ENCODE measurements at regions not wholly inside any gene's neighbourhood (a gene's known extent, or its start where the extent isn't known, plus 50 kb on each side); places are given as distances from the start of the nearest gene placed in this dataset.

- ChIA-PET POLR2A (no interaction called here), CTCF (no interaction called here)
- Histone ChIP-seq H3K9me3 (no peaks in the 10 kb centered on the region), H3K27me3 (replicated peaks; ENCODE audit: control insufficient read depth, insufficient read depth, low read length) (no peaks in the 10 kb centered on the region), H3K36me3 (ENCODE audit: control insufficient read depth, insufficient read depth, low read length) (no peaks in the 10 kb centered on the region), H3K4me3 (ENCODE audit: low read depth, low read length) (no peak overlapping the region), H3K4me1 (no peaks in the 10 kb centered on the region)
- intact Hi-C loops (cut with micrococcal nuclease; ENCODE audit: unreplicated experiment) = no loop called here
- Mint-ChIP-seq H3K27ac (ENCODE audit: unreplicated experiment) (no peak overlapping the region), H3K4me3 (ENCODE audit: unreplicated experiment) (no peak overlapping the region), H3K4me1 (ENCODE audit: low read depth, unreplicated experiment) (no peaks in the 10 kb centered on the region), H3K36me3 (ENCODE audit: insufficient read depth, unreplicated experiment) (no peaks in the 10 kb centered on the region), H3K9me3 (ENCODE audit: unreplicated experiment) (no peaks in the 10 kb centered on the region), H3K27me3 (ENCODE audit: insufficient read depth, unreplicated experiment) (no peaks in the 10 kb centered on the region)
- no peak for DNase-seq
- no TSS peak for BruUV-seq (replicated peaks)
- no peak for TF ChIP-seq CTCF (IDR thresholded peaks at IDR 0.05; ENCODE audit: insufficient read depth in 1 of 2, low read depth in 1 of 2, low read length in 1 of 2, severe bottlenecking in 1 of 2, unreplicated experiment in 1 of 2)
Measured at GRCh38 chr1:199279067-199279466, 640.2 kb downstream of the PTPRC start.

- H3K27me3 Mint-ChIP-seq (ENCODE audit: insufficient read depth, unreplicated experiment) = no peaks in the 10 kb centered on the region
- H3K36me3 Mint-ChIP-seq (ENCODE audit: insufficient read depth, unreplicated experiment) = no peaks in the 10 kb centered on the region
- H3K27ac Mint-ChIP-seq (ENCODE audit: unreplicated experiment) = no peak overlapping the region
- H3K36me3 ChIP-seq (ENCODE audit: control insufficient read depth, insufficient read depth, low read length) = no peaks in the 10 kb centered on the region
- no peaks in the 10 kb centered on the region for H3K9me3 ChIP-seq
- H3K4me1 Mint-ChIP-seq (ENCODE audit: low read depth, unreplicated experiment) = no peaks in the 10 kb centered on the region
- CTCF ChIA-PET = no interaction called here
- no peak overlapping the region for H3K4me3 Mint-ChIP-seq (ENCODE audit: unreplicated experiment)
- DNase-seq = no peak
- no peak overlapping the region for H3K4me3 ChIP-seq (ENCODE audit: low read depth, low read length)
- no TSS peak for BruUV-seq (replicated peaks)
- no peaks in the 10 kb centered on the region for H3K4me1 ChIP-seq
- intact Hi-C loops (cut with micrococcal nuclease; ENCODE audit: unreplicated experiment) = no loop called here
- no peak for TF ChIP-seq CTCF (IDR thresholded peaks at IDR 0.05; ENCODE audit: insufficient read depth in 1 of 2, low read depth in 1 of 2, low read length in 1 of 2, severe bottlenecking in 1 of 2, unreplicated experiment in 1 of 2)
- H3K9me3 Mint-ChIP-seq (ENCODE audit: unreplicated experiment) = no peaks in the 10 kb centered on the region
- no peaks in the 10 kb centered on the region for H3K27me3 ChIP-seq (replicated peaks; ENCODE audit: control insufficient read depth, insufficient read depth, low read length)
- POLR2A ChIA-PET = no interaction called here
Measured at GRCh38 chr1:199279872-199280645, 641.2 kb downstream of the PTPRC start.

- Histone ChIP-seq H3K36me3 (ENCODE audit: control insufficient read depth, insufficient read depth, low read length) (no peaks in the 10 kb centered on the region), H3K4me1 (no peaks in the 10 kb centered on the region), H3K27me3 (replicated peaks; ENCODE audit: control insufficient read depth, insufficient read depth, low read length) (no peaks in the 10 kb centered on the region), H3K4me3 (ENCODE audit: low read depth, low read length) (no peak overlapping the region), H3K9me3 (no peaks in the 10 kb centered on the region)
- intact Hi-C loops (cut with micrococcal nuclease; ENCODE audit: unreplicated experiment) = no loop called here
- no peak overlapping the region for H3K4me3 Mint-ChIP-seq (ENCODE audit: unreplicated experiment)
- H3K36me3 Mint-ChIP-seq (ENCODE audit: insufficient read depth, unreplicated experiment) = no peaks in the 10 kb centered on the region
- no peak for DNase-seq
- H3K27ac Mint-ChIP-seq (ENCODE audit: unreplicated experiment) = no peak overlapping the region
- H3K9me3 Mint-ChIP-seq (ENCODE audit: unreplicated experiment) = no peaks in the 10 kb centered on the region
- ChIA-PET CTCF (no interaction called here), POLR2A (no interaction called here)
- BruUV-seq (replicated peaks) = no TSS peak
- H3K4me1 Mint-ChIP-seq (ENCODE audit: low read depth, unreplicated experiment) = no peaks in the 10 kb centered on the region
- H3K27me3 Mint-ChIP-seq (ENCODE audit: insufficient read depth, unreplicated experiment) = no peaks in the 10 kb centered on the region
- no peak for TF ChIP-seq CTCF (IDR thresholded peaks at IDR 0.05; ENCODE audit: insufficient read depth in 1 of 2, low read depth in 1 of 2, low read length in 1 of 2, severe bottlenecking in 1 of 2, unreplicated experiment in 1 of 2)
Measured at GRCh38 chr1:199282751-199283305, 644.0 kb downstream of the PTPRC start.

Data from Caco-2 (cell line).